ENCODE measurements at regions not wholly inside any gene's neighbourhood (a gene's known extent, or its start where the extent isn't known, plus 50 kb on each side); places are given as distances from the start of the nearest gene placed in this dataset.

DNA sequence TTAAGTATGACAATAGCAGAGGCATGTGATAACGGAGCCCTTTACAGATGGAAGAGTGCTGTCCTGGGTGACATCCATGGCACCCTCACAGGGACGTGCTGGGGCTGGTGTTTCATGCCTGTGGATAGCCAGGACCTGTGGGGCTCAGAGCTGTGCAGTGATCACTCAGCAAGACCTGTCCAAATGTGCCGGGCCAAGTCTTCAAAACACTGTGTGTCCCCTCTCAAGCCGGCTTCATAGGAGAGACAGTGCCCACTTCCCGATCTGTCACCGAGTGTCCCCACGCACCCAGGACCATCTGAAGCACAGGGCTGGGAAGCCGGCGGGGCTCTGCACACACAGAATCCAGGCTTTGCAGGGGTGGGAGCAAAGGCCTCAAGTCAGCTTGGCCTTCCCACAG is 217.2 kb upstream of the IGF1R start:
- POLR2A ChIA-PET, result no interaction called here
- Mint-ChIP-seq H3K4me3 (no peak overlapping the region), H3K9me3 (peaks cover 0 to 1% (median 0%) of the 10 kb centered on the region in 5 donors), H3K27me3 (peaks cover 14 to 33% of the 10 kb centered on the region in 2 donors), H3K27ac (no peak overlapping the region), H3K4me1 (peaks cover 0 to 13% (median 3%) of the 10 kb centered on the region in 3 donors), H3K36me3 (no peaks in the 10 kb centered on the region)
- CTCF ChIA-PET, result no interaction called here
- no peaks in the 10 kb centered on the region for H3K9me3 ChIP-seq (ENCODE audit: low read length)
- DNase-seq, result no peak
- no peak overlapping the region for H3K4me3 ChIP-seq (ENCODE audit: low read length)
- no peaks in the 10 kb centered on the region for H3K36me3 ChIP-seq (ENCODE audit: insufficient read depth, low read length)
- H3K27me3 ChIP-seq (ENCODE audit: insufficient read depth, low read length, poor library complexity, severe bottlenecking), result peaks cover 5% of the 10 kb centered on the region
- no peaks in the 10 kb centered on the region for H3K4me1 ChIP-seq (ENCODE audit: insufficient read depth, low read length)
- no peak overlapping the region for H3K27ac ChIP-seq (ENCODE audit: low read depth, low read length)

- peaks cover 0 to 5% (median 0%) of the 10 kb centered on the region in 5 donors for H3K9me3 Mint-ChIP-seq
- POLR2A ChIA-PET, result no interaction called here
- H3K36me3 Mint-ChIP-seq, result no peaks in the 10 kb centered on the region
These were observed 215.0 kb upstream of the IGF1R start for GRCh38 chr15:98433346-98433745.

GRCh38 chr15:98433856-98434255 is 214.5 kb upstream of the IGF1R start:
- no peaks in the 10 kb centered on the region for H3K4me1 ChIP-seq (ENCODE audit: insufficient read depth, low read length)
- no peak for DNase-seq
- Mint-ChIP-seq H3K36me3 (no peaks in the 10 kb centered on the region), H3K27ac (no peak overlapping the region), H3K4me1 (peaks cover 0 to 7% (median 3%) of the 10 kb centered on the region in 3 donors), H3K9me3 (peaks cover 0 to 5% (median 0%) of the 10 kb centered on the region in 5 donors), H3K27me3 (peaks cover 7 to 23% of the 10 kb centered on the region in 2 donors), H3K4me3 (no peak overlapping the region)
- H3K36me3 ChIP-seq (ENCODE audit: insufficient read depth, low read length), result no peaks in the 10 kb centered on the region
- no peak overlapping the region for H3K27ac ChIP-seq (ENCODE audit: low read depth, low read length)
- ChIA-PET CTCF (no interaction called here), POLR2A (no interaction called here)
- H3K27me3 ChIP-seq (ENCODE audit: insufficient read depth, low read length, poor library complexity, severe bottlenecking), result peaks cover 2% of the 10 kb centered on the region
- H3K9me3 ChIP-seq (ENCODE audit: low read length), result no peaks in the 10 kb centered on the region
- no peak overlapping the region for H3K4me3 ChIP-seq (ENCODE audit: low read length)

More at GRCh38 chr15:98433346-98433745, 215.0 kb upstream of the IGF1R start:
- no peak overlapping the region for H3K4me3 Mint-ChIP-seq
- CTCF ChIA-PET, result no interaction called here
- Histone ChIP-seq H3K4me3 (ENCODE audit: low read length) (no peak overlapping the region), H3K4me1 (ENCODE audit: insufficient read depth, low read length) (no peaks in the 10 kb centered on the region), H3K36me3 (ENCODE audit: insufficient read depth, low read length) (no peaks in the 10 kb centered on the region), H3K27ac (ENCODE audit: low read depth, low read length) (no peak overlapping the region), H3K9me3 (ENCODE audit: low read length) (no peaks in the 10 kb centered on the region), H3K27me3 (ENCODE audit: insufficient read depth, low read length, poor library complexity, severe bottlenecking) (peaks cover 5% of the 10 kb centered on the region)
- H3K4me1 Mint-ChIP-seq, result peaks cover 0 to 10% (median 3%) of the 10 kb centered on the region in 3 donors
- H3K27me3 Mint-ChIP-seq, result peaks cover 9 to 26% of the 10 kb centered on the region in 2 donors
- no peak overlapping the region for H3K27ac Mint-ChIP-seq
- DNase-seq, result no peak

DNA sequence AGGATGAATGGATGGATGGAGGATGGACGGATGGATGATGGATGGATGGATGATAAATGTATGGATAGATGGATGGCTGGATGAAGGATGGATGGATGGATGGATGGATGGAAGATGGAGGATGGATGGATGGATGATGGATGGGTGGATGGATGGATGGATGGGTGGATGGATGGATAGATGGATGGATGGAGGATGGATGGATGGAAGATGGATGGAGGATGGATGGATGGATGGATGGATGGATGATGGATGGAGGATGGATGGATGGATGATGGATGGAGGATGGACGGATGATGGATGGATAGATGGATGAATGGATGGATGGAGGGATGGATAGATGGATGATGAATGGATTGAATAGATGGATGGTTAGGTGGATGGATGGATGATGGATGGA is 210.6 kb upstream of the IGF1R start:
- Mint-ChIP-seq H3K27ac (no peak overlapping the region), H3K36me3 (no peaks in the 10 kb centered on the region), H3K4me3 (no peak overlapping the region), H3K27me3 (no peaks in the 10 kb centered on the region), H3K9me3 (peaks cover 0 to 5% (median 0%) of the 10 kb centered on the region in 5 donors), H3K4me1 (no peaks in the 10 kb centered on the region)
- ChIA-PET POLR2A (no interaction called here), CTCF (no interaction called here)
- H3K4me1 ChIP-seq (ENCODE audit: insufficient read depth, low read length), result no peaks in the 10 kb centered on the region
- no peaks in the 10 kb centered on the region for H3K36me3 ChIP-seq (ENCODE audit: insufficient read depth, low read length)
- H3K4me3 ChIP-seq (ENCODE audit: low read length), result no peak overlapping the region
- DNase-seq, result no peak
- H3K27ac ChIP-seq (ENCODE audit: low read depth, low read length), result no peak overlapping the region
- no peaks in the 10 kb centered on the region for H3K9me3 ChIP-seq (ENCODE audit: low read length)
- no peaks in the 10 kb centered on the region for H3K27me3 ChIP-seq (ENCODE audit: insufficient read depth, low read length, poor library complexity, severe bottlenecking)

- CTCF ChIA-PET, result no interaction called here
- Histone ChIP-seq H3K4me1 (ENCODE audit: insufficient read depth, low read length) (no peaks in the 10 kb centered on the region), H3K27ac (ENCODE audit: low read depth, low read length) (no peak overlapping the region), H3K4me3 (ENCODE audit: low read length) (no peak overlapping the region), H3K27me3 (ENCODE audit: insufficient read depth, low read length, poor library complexity, severe bottlenecking) (no peaks in the 10 kb centered on the region), H3K9me3 (ENCODE audit: low read length) (no peaks in the 10 kb centered on the region), H3K36me3 (ENCODE audit: insufficient read depth, low read length) (no peaks in the 10 kb centered on the region)
- H3K4me1 Mint-ChIP-seq, result no peaks in the 10 kb centered on the region
- POLR2A ChIA-PET, result no interaction called here
- no peak overlapping the region for H3K27ac Mint-ChIP-seq
- DNase-seq, result no peak
- no peaks in the 10 kb centered on the region for H3K36me3 Mint-ChIP-seq
- no peaks in the 10 kb centered on the region for H3K27me3 Mint-ChIP-seq
- peaks cover 0 to 5% (median 0%) of the 10 kb centered on the region in 5 donors for H3K9me3 Mint-ChIP-seq
- no peak overlapping the region for H3K4me3 Mint-ChIP-seq
These were observed 210.0 kb upstream of the IGF1R start for GRCh38 chr15:98438326-98438725.

DNA sequence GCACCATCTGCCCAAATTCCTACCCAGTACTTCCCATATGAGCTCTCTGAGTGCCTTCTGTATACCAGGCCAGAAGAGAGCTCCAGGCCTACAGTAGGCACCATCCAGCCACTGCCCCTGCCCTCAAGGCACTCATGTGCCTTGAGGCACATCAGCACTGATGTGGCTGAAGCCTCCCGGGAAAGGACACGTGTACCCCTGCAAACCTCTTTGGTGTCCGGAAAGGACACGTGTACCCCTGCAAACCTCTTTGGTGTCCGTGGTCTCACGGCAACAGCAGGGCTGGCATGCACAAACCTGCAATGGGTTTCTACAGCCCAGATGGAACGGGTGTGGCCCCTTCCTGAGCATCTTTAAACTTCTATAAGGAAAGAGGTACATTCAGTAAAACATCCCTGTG is 209.4 kb upstream of the IGF1R start:
- Histone ChIP-seq H3K36me3 (ENCODE audit: insufficient read depth, low read length) (no peaks in the 10 kb centered on the region), H3K27me3 (ENCODE audit: insufficient read depth, low read length, poor library complexity, severe bottlenecking) (no peaks in the 10 kb centered on the region), H3K27ac (ENCODE audit: low read depth, low read length) (no peak overlapping the region), H3K4me3 (ENCODE audit: low read length) (no peak overlapping the region), H3K4me1 (ENCODE audit: insufficient read depth, low read length) (no peaks in the 10 kb centered on the region), H3K9me3 (ENCODE audit: low read length) (no peaks in the 10 kb centered on the region)
- CTCF ChIA-PET, result no interaction called here
- Mint-ChIP-seq H3K36me3 (no peaks in the 10 kb centered on the region), H3K27ac (no peak overlapping the region), H3K27me3 (no peaks in the 10 kb centered on the region), H3K4me1 (no peaks in the 10 kb centered on the region), H3K9me3 (peaks cover 0 to 5% (median 0%) of the 10 kb centered on the region in 5 donors), H3K4me3 (no peak overlapping the region)
- DNase-seq, result no peak
- POLR2A ChIA-PET, result no interaction called here

DNA sequence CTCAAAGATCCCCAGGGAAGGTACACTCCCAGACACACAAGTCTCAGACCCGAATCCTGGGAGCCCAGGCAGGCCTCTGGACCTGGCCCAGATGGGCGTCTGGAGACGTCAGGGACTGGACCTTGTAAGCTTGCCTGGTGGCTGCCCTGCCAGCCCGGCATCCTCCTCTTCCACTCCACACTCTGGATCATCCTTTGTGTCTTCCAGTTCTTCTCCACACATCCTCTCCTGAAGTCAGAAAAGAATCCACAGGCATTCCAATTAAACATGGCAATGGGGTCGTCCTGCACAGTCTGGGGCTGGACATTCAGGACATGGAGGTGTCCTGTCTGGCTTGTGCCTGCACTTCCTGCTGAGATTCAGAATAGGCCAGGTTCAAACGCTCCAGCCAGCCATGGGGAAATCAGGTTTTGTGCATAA is 208.8 kb upstream of the IGF1R start:
- Mint-ChIP-seq H3K27ac (no peak overlapping the region), H3K4me1 (no peaks in the 10 kb centered on the region), H3K36me3 (no peaks in the 10 kb centered on the region), H3K27me3 (no peaks in the 10 kb centered on the region), H3K9me3 (peaks cover 0 to 5% (median 0%) of the 10 kb centered on the region in 5 donors), H3K4me3 (no peak overlapping the region)
- DNase-seq, result no peak
- ChIA-PET POLR2A (no interaction called here), CTCF (no interaction called here)
- Histone ChIP-seq H3K4me3 (ENCODE audit: low read length) (no peak overlapping the region), H3K36me3 (ENCODE audit: insufficient read depth, low read length) (no peaks in the 10 kb centered on the region), H3K27ac (ENCODE audit: low read depth, low read length) (no peak overlapping the region), H3K9me3 (ENCODE audit: low read length) (no peaks in the 10 kb centered on the region), H3K4me1 (ENCODE audit: insufficient read depth, low read length) (no peaks in the 10 kb centered on the region), H3K27me3 (ENCODE audit: insufficient read depth, low read length, poor library complexity, severe bottlenecking) (no peaks in the 10 kb centered on the region)

DNA sequence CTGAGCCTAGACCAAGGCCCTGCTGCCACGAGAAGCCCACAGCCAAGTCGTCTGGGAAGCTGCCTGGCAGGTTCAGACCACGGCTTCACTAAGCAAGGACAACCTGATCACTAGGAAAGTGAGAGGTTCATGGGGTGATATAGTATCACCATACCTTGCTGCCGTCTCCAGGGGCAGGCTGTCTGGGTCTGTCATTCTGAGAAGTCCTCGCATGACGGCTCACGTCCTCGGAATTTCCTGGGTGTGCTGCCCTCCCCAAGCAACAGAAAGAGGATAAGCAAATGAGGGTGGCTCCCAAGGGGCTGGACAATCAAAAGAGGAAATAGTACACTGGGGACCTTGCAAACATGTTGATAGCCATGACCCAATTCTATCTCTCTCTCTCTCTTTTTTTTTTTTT is 207.4 kb upstream of the IGF1R start:
- Histone ChIP-seq H3K36me3 (ENCODE audit: insufficient read depth, low read length) (no peaks in the 10 kb centered on the region), H3K27me3 (ENCODE audit: insufficient read depth, low read length, poor library complexity, severe bottlenecking) (no peaks in the 10 kb centered on the region), H3K4me3 (ENCODE audit: low read length) (no peak overlapping the region), H3K27ac (ENCODE audit: low read depth, low read length) (no peak overlapping the region), H3K4me1 (ENCODE audit: insufficient read depth, low read length) (no peaks in the 10 kb centered on the region), H3K9me3 (ENCODE audit: low read length) (no peaks in the 10 kb centered on the region)
- Mint-ChIP-seq H3K9me3 (peaks cover 0 to 5% (median 0%) of the 10 kb centered on the region in 5 donors), H3K4me3 (no peak overlapping the region), H3K4me1 (no peaks in the 10 kb centered on the region), H3K36me3 (no peaks in the 10 kb centered on the region), H3K27me3 (peaks cover 0 to 2% of the 10 kb centered on the region in 2 donors), H3K27ac (no peak overlapping the region)
- no peak for DNase-seq
- POLR2A ChIA-PET, result no interaction called here
- CTCF ChIA-PET, result no interaction called here

DNA sequence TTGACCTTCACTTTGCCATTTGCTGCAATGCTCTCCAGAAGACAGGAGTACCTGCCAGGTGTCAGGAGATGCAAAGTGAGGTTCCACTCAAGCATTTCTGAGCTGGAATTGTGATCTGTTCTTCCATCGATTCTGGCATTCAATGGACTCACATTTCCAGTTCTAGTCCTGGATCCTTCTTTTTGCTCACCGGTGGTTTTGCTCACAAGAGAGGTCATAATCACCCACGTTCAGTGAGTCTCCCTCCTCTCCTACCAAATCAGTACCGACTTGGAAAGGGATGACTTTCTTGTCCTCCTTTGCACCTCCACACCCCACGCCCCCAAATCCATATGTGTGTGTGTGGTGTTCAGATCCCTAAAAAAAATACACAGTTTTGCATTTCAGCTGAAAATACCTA is 206.7 kb upstream of the IGF1R start:
- H3K4me3 ChIP-seq (ENCODE audit: low read length), result no peak overlapping the region
- no peaks in the 10 kb centered on the region for H3K27me3 ChIP-seq (ENCODE audit: insufficient read depth, low read length, poor library complexity, severe bottlenecking)
- no peak overlapping the region for H3K27ac Mint-ChIP-seq
- H3K9me3 Mint-ChIP-seq, result peaks cover 0 to 5% (median 0%) of the 10 kb centered on the region in 5 donors
- ChIA-PET POLR2A (no interaction called here), CTCF (interaction anchor here (1.4 kb wide), 1 partner anchor 13 kb away, joined by 4 read pairs; no protein-coding TSS in a partner anchor)
- no peak overlapping the region for H3K4me3 Mint-ChIP-seq
- peaks cover 0 to 2% of the 10 kb centered on the region in 2 donors for H3K27me3 Mint-ChIP-seq
- DNase-seq, result no peak
- no peak overlapping the region for H3K27ac ChIP-seq (ENCODE audit: low read depth, low read length)
- no peaks in the 10 kb centered on the region for H3K4me1 ChIP-seq (ENCODE audit: insufficient read depth, low read length)
- no peaks in the 10 kb centered on the region for H3K9me3 ChIP-seq (ENCODE audit: low read length)
- no peaks in the 10 kb centered on the region for H3K36me3 ChIP-seq (ENCODE audit: insufficient read depth, low read length)
- H3K36me3 Mint-ChIP-seq, result no peaks in the 10 kb centered on the region
- H3K4me1 Mint-ChIP-seq, result no peaks in the 10 kb centered on the region

Measured in CD8-positive, alpha-beta memory T cell (primary cell).